MM.1S (cell line): ENCODE measurements at regions not wholly inside any gene's neighbourhood (a gene's known extent, or its start where the extent isn't known, plus 50 kb on each side); places are given as distances from the start of the nearest gene placed in this dataset.

ENCODE experiments used
- DNase-seq: peaks from one replicate; pipeline ENCODE4 v3.0.0-alpha.2; 2015
- H2AFZ ChIP-seq: fragments of 300-600 bp; sonication (generic); 2 replicates; pipeline ENCODE4 v1.6.0; 2016; ENCODE audit warnings: antibody characterized with exemption, low read length
- H3F3A ChIP-seq: fragments of 300-600 bp; sonication (generic); 2 replicates; pipeline ENCODE4 v1.6.1; 2016; ENCODE audit warnings: mild to moderate bottlenecking, antibody characterized with exemption, low read length, moderate library complexity, mixed read lengths; ENCODE audit not compliant: insufficient read depth
- H3K27ac ChIP-seq: fragments of 300-600 bp; sonication (generic); 2 replicates; pipeline ENCODE4 v1.5.1; 2016; ENCODE audit warnings: mild to moderate bottlenecking, low read length
- H3K27me3 ChIP-seq: fragments of 300-600 bp; sonication (generic); replicated peaks from 2 replicates; pipeline ENCODE4 v1.6.0; 2016; ENCODE audit warnings: low read length; ENCODE audit not compliant: insufficient read depth
- H3K36me3 ChIP-seq: fragments of 300-600 bp; sonication (generic); replicated peaks from 2 replicates; pipeline ENCODE4 v1.6.1; 2016; ENCODE audit warnings: mild to moderate bottlenecking, low read length, mixed read lengths; ENCODE audit not compliant: insufficient read depth
- H3K4me1 ChIP-seq: fragments of 300-600 bp; sonication (generic); 2 replicates; pipeline ENCODE4 v1.6.1; 2016; ENCODE audit warnings: low read length, mixed read lengths
- H3K4me2 ChIP-seq: fragments of 300-600 bp; sonication (generic); 2 replicates; pipeline ENCODE4 v1.6.0; 2016; ENCODE audit warnings: low read depth, low read length
- H3K4me3 ChIP-seq: fragments of 300-600 bp; sonication (generic); 2 replicates; pipeline ENCODE4 v1.5.1; 2016; ENCODE audit warnings: low read length, mixed read lengths
- H3K79me2 ChIP-seq: fragments of 300-600 bp; sonication (generic); 2 replicates; pipeline ENCODE4 v1.6.1; 2016; ENCODE audit warnings: mixed run types, low read length, mixed read lengths
- H3K9ac ChIP-seq: fragments of 300-600 bp; sonication (generic); 2 replicates; pipeline ENCODE4 v1.6.1; 2016; ENCODE audit warnings: low read length, mixed read lengths
- H3K9me2 ChIP-seq: fragments of 300-600 bp; sonication (generic); replicated peaks from 2 replicates; pipeline ENCODE4 v1.6.1; 2016; ENCODE audit warnings: mild to moderate bottlenecking, low read length, mixed read lengths; ENCODE audit not compliant: insufficient read depth
- H3K9me3 ChIP-seq: fragments of 300-600 bp; sonication (generic); replicated peaks from 2 replicates; pipeline ENCODE4 v1.6.1; 2016; ENCODE audit warnings: mild to moderate bottlenecking, low read length, mixed read lengths; ENCODE audit not compliant: insufficient read depth
- H4K20me1 ChIP-seq: fragments of 300-600 bp; sonication (generic); 2 replicates; pipeline ENCODE4 v1.6.1; 2016; ENCODE audit warnings: mild to moderate bottlenecking, low read length, moderate library complexity, mixed read lengths; ENCODE audit not compliant: insufficient read depth
- CTCF ChIP-seq: fragments of 300-600 bp; sonication (generic); IDR thresholded peaks from 2 replicates; pipeline ENCODE4 v1.5.1; 2016; ENCODE audit warnings: antibody characterized with exemption, low read length, mixed read lengths
- EZH2 ChIP-seq: fragments of 300-600 bp; sonication (generic); optimal IDR thresholded peaks from 2 replicates; pipeline ENCODE3; 2017; ENCODE audit warnings: low read depth, mild to moderate bottlenecking, antibody characterized with exemption, low read length, mixed read lengths
- EZH2phosphoT487 ChIP-seq: fragments of 300-600 bp; sonication (generic); IDR thresholded peaks from 2 replicates; pipeline ENCODE4 v1.6.1; 2018; ENCODE audit warnings: antibody characterized with exemption, low read length

- Histone ChIP-seq H3K79me2 (no peaks in the 10 kb centered on the region), H2AFZ (no peak overlapping the region), H3K9ac (no peak overlapping the region), H3K27me3 (no peaks in the 10 kb centered on the region), H3K4me2 (no peak overlapping the region), H3K4me1 (no peaks in the 10 kb centered on the region), H3K9me2 (no peaks in the 10 kb centered on the region), H3K4me3 (no peak overlapping the region), H3K36me3 (no peaks in the 10 kb centered on the region), H3K9me3 (no peaks in the 10 kb centered on the region), H3F3A (no peaks in the 10 kb centered on the region), H4K20me1 (no peaks in the 10 kb centered on the region), H3K27ac (no peak overlapping the region)
- DNase-seq: no peak
- TF ChIP-seq EZH2phosphoT487: no peak
- TF ChIP-seq EZH2: no peak
- TF ChIP-seq CTCF: no peak
Measured at GRCh38 chr13:47251771-47252170, 354.9 kb upstream of the HTR2A start.

- no peaks in the 10 kb centered on the region for H4K20me1 ChIP-seq
- no peaks in the 10 kb centered on the region for H3K9me3 ChIP-seq
- H3K9ac ChIP-seq: no peak overlapping the region
- H3K4me2 ChIP-seq: no peak overlapping the region
- H3K4me1 ChIP-seq: no peaks in the 10 kb centered on the region
- no peaks in the 10 kb centered on the region for H3K36me3 ChIP-seq
- no peaks in the 10 kb centered on the region for H3K79me2 ChIP-seq
- no peaks in the 10 kb centered on the region for H3F3A ChIP-seq
- TF ChIP-seq EZH2phosphoT487 (no peak), CTCF (no peak), EZH2 (no peak)
- H3K27me3 ChIP-seq: no peaks in the 10 kb centered on the region
- H2AFZ ChIP-seq: no peak overlapping the region
- H3K9me2 ChIP-seq: no peaks in the 10 kb centered on the region
- H3K4me3 ChIP-seq: no peak overlapping the region
- no peak overlapping the region for H3K27ac ChIP-seq
- DNase-seq: no peak
Measured at GRCh38 chr13:47250146-47250545, 353.3 kb upstream of the HTR2A start.

- Histone ChIP-seq H2AFZ (no peak overlapping the region), H3K79me2 (no peaks in the 10 kb centered on the region), H3K4me2 (no peak overlapping the region), H3K9me3 (no peaks in the 10 kb centered on the region), H3K4me3 (no peak overlapping the region), H3K36me3 (no peaks in the 10 kb centered on the region), H3K9me2 (no peaks in the 10 kb centered on the region), H4K20me1 (no peaks in the 10 kb centered on the region), H3K27ac (no peak overlapping the region), H3K4me1 (no peaks in the 10 kb centered on the region), H3K9ac (no peak overlapping the region), H3K27me3 (no peaks in the 10 kb centered on the region), H3F3A (no peaks in the 10 kb centered on the region)
- TF ChIP-seq EZH2: no peak
- no peak for DNase-seq
Measured at GRCh38 chr13:47249266-47249665, 352.4 kb upstream of the HTR2A start.

- Histone ChIP-seq H3K27ac (no peak overlapping the region), H3K4me2 (no peak overlapping the region), H2AFZ (no peak overlapping the region), H3K27me3 (no peaks in the 10 kb centered on the region), H3K9me2 (no peaks in the 10 kb centered on the region), H4K20me1 (no peaks in the 10 kb centered on the region), H3K9ac (no peak overlapping the region), H3K4me3 (no peak overlapping the region), H3F3A (no peaks in the 10 kb centered on the region), H3K9me3 (no peaks in the 10 kb centered on the region), H3K79me2 (no peaks in the 10 kb centered on the region), H3K4me1 (no peaks in the 10 kb centered on the region), H3K36me3 (no peaks in the 10 kb centered on the region)
- DNase-seq: no peak
- TF ChIP-seq EZH2 (no peak), EZH2phosphoT487 (no peak), CTCF (no peak)
Measured at GRCh38 chr13:47241446-47241845, 344.6 kb upstream of the HTR2A start.
